ENCODE measurements at regions not wholly inside any gene's neighbourhood (a gene's known extent, or its start where the extent isn't known, plus 50 kb on each side); places are given as distances from the start of the nearest gene placed in this dataset.

- no peak overlapping the region for H3K4me3 ChIP-seq (ENCODE audit: low read depth in 1 of 3, low read length in 3 of 3)
- TF ChIP-seq CTCF (IDR thresholded peaks at IDR 0.05; ENCODE audit: low read depth, low read length, missing input control), result no peak
- H3K4me1 ChIP-seq (ENCODE audit: control insufficient read depth in 4 of 4, insufficient read depth in 4 of 4, low read length in 3 of 4), result no peaks in the 10 kb centered on the region
- no peaks in the 10 kb centered on the region for H3K9me3 ChIP-seq (ENCODE audit: control insufficient read depth in 4 of 4, low read length in 3 of 4)
- DNase-seq (ENCODE audit: low spot score), result no peak
- no peaks in the 10 kb centered on the region for H3K36me3 ChIP-seq (ENCODE audit: control insufficient read depth in 4 of 4, insufficient read depth in 3 of 4, low read depth in 1 of 4, low read length in 3 of 4)
- H3K9ac ChIP-seq (ENCODE audit: low read depth in 1 of 2, low read length in 2 of 2), result no peak overlapping the region
- 84% methylated on average over 3 of the region's 3 CpGs for whole genome bisulfite sequencing
- H3K27ac ChIP-seq (ENCODE audit: low read depth in 1 of 2, low read length in 2 of 2), result no peak overlapping the region
- H3K27me3 ChIP-seq (ENCODE audit: control insufficient read depth in 4 of 4, insufficient read depth in 4 of 4, low read length in 3 of 4), result no peaks in the 10 kb centered on the region
Measured at GRCh38 chr18:1361936-1362335, 457.3 kb downstream of the ADCYAP1 start.

GRCh38 chr18:1370552-1370951 is 465.9 kb downstream of the ADCYAP1 start:
- Histone ChIP-seq H3K9me3 (ENCODE audit: control insufficient read depth in 4 of 4, low read length in 3 of 4) (no peaks in the 10 kb centered on the region), H3K27ac (ENCODE audit: low read depth in 1 of 2, low read length in 2 of 2) (no peak overlapping the region), H3K9ac (ENCODE audit: low read depth in 1 of 2, low read length in 2 of 2) (no peak overlapping the region), H3K4me1 (ENCODE audit: control insufficient read depth in 4 of 4, insufficient read depth in 4 of 4, low read length in 3 of 4) (no peaks in the 10 kb centered on the region), H3K4me3 (ENCODE audit: low read depth in 1 of 3, low read length in 3 of 3) (no peak overlapping the region), H3K36me3 (ENCODE audit: control insufficient read depth in 4 of 4, insufficient read depth in 3 of 4, low read depth in 1 of 4, low read length in 3 of 4) (no peaks in the 10 kb centered on the region), H3K27me3 (ENCODE audit: control insufficient read depth in 4 of 4, insufficient read depth in 4 of 4, low read length in 3 of 4) (no peaks in the 10 kb centered on the region)
- 96% methylated on average over 6 of the region's 6 CpGs for WGBS
- TF ChIP-seq CTCF (IDR thresholded peaks at IDR 0.05; ENCODE audit: low read depth, low read length, missing input control), result no peak
- no peak for TF ChIP-seq SP1 (IDR thresholded peaks at IDR 0.05)
- TF ChIP-seq MAX (IDR thresholded peaks at IDR 0.05), result no peak
- TF ChIP-seq FOXA2 (IDR thresholded peaks at IDR 0.05), result no peak
- TF ChIP-seq GABPA (IDR thresholded peaks at IDR 0.05 in 1 of 2, conservative IDR thresholded peaks at IDR 0.05 in 1 of 2), result no peak
- TF ChIP-seq ZBTB33 (IDR thresholded peaks at IDR 0.05), result no peak
- no peak for TF ChIP-seq HNF4A (conservative IDR thresholded peaks at IDR 0.05)
- no peak for TF ChIP-seq RXRA (IDR thresholded peaks at IDR 0.05)
- TF ChIP-seq EGR1 (IDR thresholded peaks at IDR 0.05; ENCODE audit: low read depth in 2 of 2), result no peak
- TF ChIP-seq REST (IDR thresholded peaks at IDR 0.05), result no peak
- no peak for TF ChIP-seq ATF3 (IDR thresholded peaks at IDR 0.05)
- DNase-seq (ENCODE audit: low spot score), result no peak
